HFF-Myc (cell line): ENCODE measurements at regions not wholly inside any gene's neighbourhood (a gene's known extent, or its start where the extent isn't known, plus 50 kb on each side); places are given as distances from the start of the nearest gene placed in this dataset.

Experiments used
- DNase-seq: peaks from one replicate; pipeline ENCODE4 v3.0.0-alpha.2; 2011; ENCODE audit warnings: low read depth; ENCODE audit errors: extremely low read depth
- H3K4me3 ChIP-seq: replicated peaks from 2 replicates; pipeline ENCODE4 v1.5.1; 2011; ENCODE audit warnings: low read depth, mild to moderate bottlenecking, control low read depth, low read length
- TF ChIP-seq, protein P1 (sequence below): IDR thresholded peaks from 2 replicates; pipeline ENCODE4 v1.5.1; 2012; ENCODE audit warnings: mild to moderate bottlenecking, low read depth, low read length, control low read depth; ENCODE audit errors: missing control alignments

DNA sequence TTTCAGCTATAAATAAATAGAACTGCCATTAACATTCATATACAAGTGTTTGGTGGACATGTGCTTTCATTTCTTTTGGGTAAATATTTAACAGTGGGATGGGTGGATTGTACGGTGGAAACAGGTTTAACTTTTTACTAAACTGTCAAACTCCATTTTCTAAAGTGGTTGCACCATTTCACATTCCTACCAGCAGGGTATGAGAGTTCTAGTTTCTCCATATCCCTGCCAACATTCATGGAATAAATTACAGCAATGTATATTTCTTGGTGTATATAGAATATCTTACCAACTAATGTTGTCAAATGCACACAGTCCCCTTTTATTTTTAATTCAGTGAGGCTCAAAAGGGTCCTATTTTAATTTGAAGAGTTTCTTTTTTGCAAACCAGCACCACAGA lies 71.3 kb upstream of the CTXND1 start:
- DNase-seq, result no peak
- no peak overlapping the region for H3K4me3 ChIP-seq
- TF ChIP-seq, protein P1, sequence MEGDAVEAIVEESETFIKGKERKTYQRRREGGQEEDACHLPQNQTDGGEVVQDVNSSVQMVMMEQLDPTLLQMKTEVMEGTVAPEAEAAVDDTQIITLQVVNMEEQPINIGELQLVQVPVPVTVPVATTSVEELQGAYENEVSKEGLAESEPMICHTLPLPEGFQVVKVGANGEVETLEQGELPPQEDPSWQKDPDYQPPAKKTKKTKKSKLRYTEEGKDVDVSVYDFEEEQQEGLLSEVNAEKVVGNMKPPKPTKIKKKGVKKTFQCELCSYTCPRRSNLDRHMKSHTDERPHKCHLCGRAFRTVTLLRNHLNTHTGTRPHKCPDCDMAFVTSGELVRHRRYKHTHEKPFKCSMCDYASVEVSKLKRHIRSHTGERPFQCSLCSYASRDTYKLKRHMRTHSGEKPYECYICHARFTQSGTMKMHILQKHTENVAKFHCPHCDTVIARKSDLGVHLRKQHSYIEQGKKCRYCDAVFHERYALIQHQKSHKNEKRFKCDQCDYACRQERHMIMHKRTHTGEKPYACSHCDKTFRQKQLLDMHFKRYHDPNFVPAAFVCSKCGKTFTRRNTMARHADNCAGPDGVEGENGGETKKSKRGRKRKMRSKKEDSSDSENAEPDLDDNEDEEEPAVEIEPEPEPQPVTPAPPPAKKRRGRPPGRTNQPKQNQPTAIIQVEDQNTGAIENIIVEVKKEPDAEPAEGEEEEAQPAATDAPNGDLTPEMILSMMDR, result no peak

DNA sequence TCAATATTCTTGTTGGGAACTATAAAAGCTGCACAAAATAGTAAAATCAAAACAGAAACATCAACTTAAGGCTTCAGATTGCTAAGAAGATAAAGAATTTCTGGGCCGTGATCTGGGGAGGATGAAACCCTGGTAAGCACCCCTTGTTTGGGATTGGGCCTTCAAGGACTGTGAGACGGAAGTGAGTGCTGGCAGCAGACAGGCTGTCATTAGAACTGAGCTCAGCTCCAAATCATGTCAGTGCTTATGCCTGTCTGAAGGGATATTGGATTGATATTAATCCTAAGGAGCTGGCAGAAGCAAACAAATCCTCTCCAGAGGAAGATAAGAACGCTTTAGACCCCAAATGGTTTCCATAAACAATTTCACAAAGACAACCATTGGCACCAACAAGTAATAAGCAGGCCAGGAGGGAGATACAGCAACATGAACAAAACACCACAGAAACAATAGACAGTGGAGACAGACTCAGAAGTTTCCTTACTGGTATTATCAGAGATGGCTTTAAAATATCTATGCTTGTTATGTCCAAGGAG lies 72.6 kb upstream of the CTXND1 start:
- DNase-seq, result no peak
- H3K4me3 ChIP-seq, result no peak overlapping the region
- TF ChIP-seq, protein P1, result no peak

DNA sequence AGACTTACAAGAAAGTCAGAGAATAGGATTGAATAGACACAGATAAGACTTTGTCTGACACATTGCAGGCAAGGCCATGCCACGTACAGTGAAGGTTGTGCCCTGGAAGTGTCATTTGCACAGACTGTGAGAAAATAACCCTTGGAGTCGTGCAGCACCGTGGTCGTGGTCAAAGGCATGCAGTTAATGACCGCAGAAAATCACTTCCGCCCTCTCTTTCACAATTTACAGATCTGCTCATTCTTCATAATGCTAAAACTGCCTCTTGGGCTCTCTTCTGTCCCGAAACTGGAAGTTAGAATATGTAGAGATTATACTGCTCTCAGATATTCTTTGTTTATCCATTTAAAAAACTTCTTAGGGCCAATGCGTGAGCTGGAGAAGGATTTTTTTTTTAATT lies 73.2 kb upstream of the CTXND1 start:
- TF ChIP-seq, protein P1, result no peak
- H3K4me3 ChIP-seq, result no peak overlapping the region
- no peak for DNase-seq

DNA sequence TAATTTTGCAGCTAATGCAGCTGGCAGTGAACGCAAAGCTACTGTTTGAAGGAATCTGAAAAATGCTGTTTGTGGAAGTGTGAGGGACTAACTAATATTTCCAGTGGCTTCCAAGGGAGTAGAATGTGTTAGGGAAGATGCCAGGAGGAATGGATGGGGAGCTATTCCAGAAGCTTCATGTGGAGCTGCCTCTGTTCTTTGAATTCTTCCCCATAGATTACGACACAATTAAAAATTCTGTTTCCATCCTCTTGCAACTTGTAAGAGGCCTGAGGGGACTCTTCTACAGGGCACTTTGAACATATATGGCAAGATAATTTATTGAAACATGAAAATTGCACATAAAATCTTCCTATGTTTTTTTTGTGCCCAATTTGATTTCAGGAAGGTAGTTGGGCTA lies 74.3 kb upstream of the CTXND1 start:
- H3K4me3 ChIP-seq, result no peak overlapping the region
- TF ChIP-seq, protein P1, result no peak
- DNase-seq, result no peak

DNA sequence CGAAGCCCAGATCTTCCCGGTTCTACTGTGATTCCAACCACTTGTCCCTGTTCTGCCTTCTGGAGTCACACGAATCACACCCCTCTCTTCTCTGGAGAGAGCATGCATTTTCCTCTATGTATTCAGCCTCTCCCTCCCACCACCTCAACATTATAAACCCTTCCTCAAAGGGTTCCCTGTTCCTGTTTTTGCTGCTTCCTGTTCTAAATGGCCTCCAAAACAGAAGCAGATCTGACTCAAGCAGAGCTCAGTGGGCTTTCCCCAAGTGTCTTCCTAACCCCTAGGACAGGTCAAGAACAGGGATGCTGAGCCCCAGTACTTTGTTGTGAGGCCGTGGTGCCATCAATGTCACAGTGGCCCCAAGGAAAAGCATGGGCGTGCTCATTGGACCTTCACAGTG lies 75.7 kb upstream of the ARNT2 start:
- TF ChIP-seq, protein P1, result no peak
- DNase-seq, result no peak
- H3K4me3 ChIP-seq, result no peak overlapping the region

DNA sequence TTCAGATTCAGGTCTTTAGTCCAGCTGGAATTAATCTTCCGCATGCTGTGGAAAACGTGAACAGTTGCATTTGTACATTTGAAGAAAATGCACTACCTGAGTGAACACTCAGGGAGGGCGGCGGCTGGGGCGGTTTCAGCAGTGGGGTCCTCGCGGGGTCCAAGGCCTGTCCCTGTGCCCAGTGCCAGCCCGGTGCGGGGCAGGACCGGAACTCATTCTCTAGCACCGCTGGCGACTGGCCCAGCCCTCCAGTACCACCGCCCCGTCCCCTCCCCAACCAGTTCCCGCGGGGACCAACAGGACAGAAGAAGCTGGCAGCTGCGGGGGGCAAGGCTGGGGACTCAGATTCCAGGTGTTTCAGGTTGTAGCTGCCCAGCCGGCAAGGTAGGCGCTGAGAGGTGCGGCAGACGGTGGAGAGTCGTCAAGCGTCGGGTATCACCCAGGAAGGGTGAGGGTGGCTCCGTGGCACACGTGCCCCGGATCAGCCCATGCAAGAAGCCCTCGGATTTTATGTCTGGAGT lies 72.2 kb upstream of the ARNT2 start:
- no peak for DNase-seq
- H3K4me3 ChIP-seq, result no peak overlapping the region
- TF ChIP-seq, protein P1, result no peak

DNA sequence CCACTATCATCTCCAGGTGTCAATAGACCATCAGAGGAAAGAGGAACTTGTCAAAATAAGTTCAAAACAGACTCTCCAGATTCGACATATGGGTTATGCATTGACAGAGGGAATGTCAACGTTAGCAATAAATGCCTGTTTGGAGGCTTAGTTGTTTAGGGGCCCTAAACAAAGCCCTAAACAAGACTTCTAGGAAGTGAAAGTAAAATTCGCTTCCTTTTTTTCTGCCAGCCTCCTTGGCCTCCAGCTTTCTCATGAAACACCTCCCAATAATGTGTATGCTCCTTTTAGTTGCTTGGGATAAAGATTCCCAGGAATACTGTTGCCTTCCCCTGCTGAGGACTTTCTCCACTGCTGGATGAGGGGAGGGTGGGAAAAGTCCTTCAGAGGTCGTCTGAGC lies 70.9 kb upstream of the ARNT2 start:
- TF ChIP-seq, protein P1, result no peak
- DNase-seq, result no peak
- H3K4me3 ChIP-seq, result no peak overlapping the region
